GM12878 (cell line): ENCODE measurements at regions not wholly inside any gene's neighbourhood (a gene's known extent, or its start where the extent isn't known, plus 50 kb on each side); places are given as distances from the start of the nearest gene placed in this dataset.

Experiments used
- ATAC-seq: fragments of 200-7000 bp; cut with Tn5 transposase; 3 replicates; pipeline ENCODE4 v1.9.1; 2020; ENCODE audit warnings: mild to moderate bottlenecking, moderate library complexity
- BruUV-seq: library from RNA; stranded (reverse); fragments of 400-500 nt; replicated peaks from 2 replicates; lab custom pipeline; 2021; lab: Mats Ljungman, UMichigan
- CTCF ChIA-PET: fragments of 300-600 bp; sonication (Branson Sonifier 250); formaldehyde crosslinking; extraction: SDS; loops from one replicate; lab custom pipeline; 2021; ENCODE audit warnings: inconsistent platforms; lab: Yijun Ruan, JAX
- POLR2A ChIA-PET: fragments of 350-600 bp; formaldehyde crosslinking; extraction: SDS; loops from one replicate; lab custom pipeline; 2021; ENCODE audit warnings: inconsistent platforms; lab: Charles Lee
- RAD21 ChIA-PET: fragments of 300-600 bp; sonication (Branson Sonifier 250); formaldehyde crosslinking; loops from one replicate; lab custom pipeline; 2023; ENCODE audit warnings: antibody characterized with exemption; ENCODE audit not compliant: unreplicated experiment; lab: Charles Lee
- SMC1A ChIA-PET: fragments of 300-600 bp; sonication (Branson Sonifier 250); formaldehyde crosslinking; loops from one replicate; lab custom pipeline; 2023; ENCODE audit not compliant: unreplicated experiment, uncharacterized antibody; lab: Charles Lee
- DNase-seq: peaks from one replicate; pipeline ENCODE4 v3.0.0-alpha.2; 2011; ENCODE audit warnings: low read depth, low spot score
- FAIRE-seq: peaks from 3 replicates; lab custom pipeline; 2011; peaks lifted over from hg19 to GRCh38; lab: Jason Lieb, UNC
- H2AFZ ChIP-seq: 2 replicates; pipeline ENCODE4 v1.6.0; 2011; ENCODE audit warnings: low read depth, low read length, control low read depth; ENCODE audit not compliant: control insufficient read depth
- H3K27ac ChIP-seq: 2 replicates; pipeline ENCODE4 v1.5.1; 2011; ENCODE audit warnings: control low read depth; ENCODE audit not compliant: control insufficient read depth, insufficient read depth
- H3K27me3 ChIP-seq, 2 experiments: replicated peaks in 1 of 2; 2 replicates each; pipeline versions ENCODE4 v1.6.0 to v1.6.1; 2011; ENCODE audit warnings: low read length in 1 of 2; ENCODE audit not compliant: control insufficient read depth in 2 of 2, insufficient read depth in 2 of 2
- H3K36me3 ChIP-seq, 2 experiments: 2 replicates each; pipeline ENCODE4 v1.5.1; 2011; ENCODE audit warnings: low read length in 1 of 2; ENCODE audit not compliant: control insufficient read depth in 2 of 2, insufficient read depth in 2 of 2
- H3K4me1 ChIP-seq: 2 replicates; pipeline ENCODE4 v1.6.1; 2011; ENCODE audit warnings: mild to moderate bottlenecking, low read length, moderate library complexity, mixed read lengths; ENCODE audit not compliant: control insufficient read depth, insufficient read depth
- H3K4me2 ChIP-seq: 2 replicates; pipeline ENCODE4 v1.6.0; 2011; ENCODE audit warnings: control low read depth; ENCODE audit not compliant: control insufficient read depth, insufficient read depth
- H3K4me3 ChIP-seq: fragments of 200-600 bp; sonication (generic); 2 replicates; pipeline ENCODE4 v1.5.1; 2016
- H3K79me2 ChIP-seq: 2 replicates; pipeline ENCODE4 v1.6.0; 2011; ENCODE audit warnings: low read length; ENCODE audit not compliant: control insufficient read depth, insufficient read depth
- H3K9ac ChIP-seq: 2 replicates; pipeline ENCODE4 v1.8.0; 2011; ENCODE audit warnings: low read length, control low read depth, mixed read lengths; ENCODE audit not compliant: control insufficient read depth, insufficient read depth
- H3K9me3 ChIP-seq: replicated peaks from 3 replicates; pipeline ENCODE4 v1.5.1; 2011; ENCODE audit warnings: mild to moderate bottlenecking, low read length; ENCODE audit not compliant: control insufficient read depth, insufficient read depth
- H4K20me1 ChIP-seq: 2 replicates; pipeline ENCODE4 v1.6.0; 2011; ENCODE audit not compliant: control insufficient read depth, insufficient read depth
- ATF7 ChIP-seq: fragments of 450-650 bp; IDR thresholded peaks from 2 replicates; pipeline ENCODE4 v1.6.1; 2016; ENCODE audit warnings: low read depth, mild to moderate bottlenecking
- CREM ChIP-seq: IDR thresholded peaks from 2 replicates; pipeline ENCODE4 v1.6.1; 2014; ENCODE audit warnings: antibody characterized with exemption, low read depth
- NFXL1 ChIP-seq: fragments of 450-650 bp; IDR thresholded peaks from 2 replicates; pipeline ENCODE4 v1.6.1; 2017; ENCODE audit warnings: antibody characterized with exemption, mild to moderate bottlenecking, borderline replicate concordance
- RB1 ChIP-seq: fragments of 450-650 bp; formaldehyde crosslinking; IDR thresholded peaks from 2 replicates; pipeline ENCODE4 v1.6.1; 2017; ENCODE audit warnings: mild to moderate bottlenecking, borderline replicate concordance
- TCF3 ChIP-seq: IDR thresholded peaks from 2 replicates; pipeline ENCODE4 v1.6.1; 2012; ENCODE audit warnings: low read depth, mild to moderate bottlenecking, low read length, borderline replicate concordance; ENCODE audit not compliant: insufficient read depth
- ZBED1 ChIP-seq: IDR thresholded peaks from 2 replicates; pipeline ENCODE4 v1.6.1; 2016; ENCODE audit warnings: borderline replicate concordance
- ZNF207 ChIP-seq: fragments of 450-650 bp; IDR thresholded peaks from 2 replicates; pipeline ENCODE4 v1.6.1; 2014; ENCODE audit warnings: antibody characterized with exemption, mild to moderate bottlenecking, borderline replicate concordance
- WGBS: methylation state at CpG from one replicate; pipeline ENCODE4 v1.1.6; 2016; ENCODE audit warnings: low lambda C conversion rate; ENCODE audit not compliant: insufficient replicate concordance, insufficient coverage; ENCODE audit errors: missing lambda C conversion rate; 5-methylcytosine and 5-hydroxymethylcytosine counted together
- in situ Hi-C: fragments of 300-500 bp; cut with MboI; formaldehyde crosslinking; loops from 9 replicates; pipeline ENCODE4 v1.14.3; 2018; ENCODE audit warnings: mixed read lengths
- intact Hi-C: fragments of 100-400 bp; cut with micrococcal nuclease; formaldehyde crosslinking; loops from one replicate; pipeline ENCODE4 v1.14.2; 2022; ENCODE audit not compliant: unreplicated experiment
- TF ChIP-seq, protein P1 (sequence below): fragments of 150-350 bp; IDR thresholded peaks from 2 replicates; pipeline ENCODE4 v1.6.1; 2016; ENCODE audit warnings: low read depth, low read length
- TF ChIP-seq, protein P2 (sequence below), 3 experiments: IDR thresholded peaks in 2 of 3; conservative IDR thresholded peaks in 1 of 3; 2 replicates each; pipeline ENCODE4 v1.5.1; 2011; ENCODE audit warnings: low read depth in 3 of 3, low read length in 3 of 3, mild to moderate bottlenecking in 3 of 3, control low read depth in 2 of 3, moderate library complexity in 2 of 3, inconsistent platforms in 1 of 3, mixed read lengths in 1 of 3; ENCODE audit not compliant: control insufficient read depth in 2 of 3, insufficient read depth in 1 of 3; ENCODE audit errors: extremely low read depth in 1 of 3
- TF ChIP-seq, protein P3 (sequence below): fragments of 450-650 bp; formaldehyde crosslinking; IDR thresholded peaks from 2 replicates; pipeline ENCODE4 v1.4.0; 2022; ENCODE audit warnings: mild to moderate bottlenecking, moderate library complexity

DNA sequence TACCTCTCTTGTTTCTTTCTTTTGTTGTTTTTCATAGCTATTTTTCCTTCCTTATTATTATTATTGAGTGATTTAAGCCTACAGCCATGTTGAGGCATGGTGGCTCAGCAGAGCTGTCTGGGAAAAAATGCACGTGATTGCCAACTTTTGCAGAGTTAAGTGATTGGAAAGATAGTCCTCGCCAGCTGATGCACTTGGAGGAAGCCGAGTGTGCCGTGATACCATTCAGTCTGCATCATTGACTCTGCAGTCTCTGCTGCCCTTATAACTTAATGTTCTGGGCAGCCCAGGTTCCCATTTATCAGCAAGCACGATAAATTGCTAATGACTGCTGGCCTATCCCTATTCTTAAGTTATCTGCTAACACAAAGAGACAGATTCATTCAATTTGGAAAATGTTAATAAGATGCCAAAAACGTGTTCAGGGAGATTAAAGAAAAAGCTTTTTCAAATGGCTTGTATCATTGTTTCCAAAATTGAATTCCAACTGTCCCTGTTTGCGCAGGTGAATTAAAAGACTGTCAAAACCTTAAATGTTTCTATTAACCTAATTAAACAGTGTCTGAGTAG lies 232.9 kb upstream of the NPY start (continued):
- no peak for TF ChIP-seq CREM
- TF ChIP-seq, protein P1, sequence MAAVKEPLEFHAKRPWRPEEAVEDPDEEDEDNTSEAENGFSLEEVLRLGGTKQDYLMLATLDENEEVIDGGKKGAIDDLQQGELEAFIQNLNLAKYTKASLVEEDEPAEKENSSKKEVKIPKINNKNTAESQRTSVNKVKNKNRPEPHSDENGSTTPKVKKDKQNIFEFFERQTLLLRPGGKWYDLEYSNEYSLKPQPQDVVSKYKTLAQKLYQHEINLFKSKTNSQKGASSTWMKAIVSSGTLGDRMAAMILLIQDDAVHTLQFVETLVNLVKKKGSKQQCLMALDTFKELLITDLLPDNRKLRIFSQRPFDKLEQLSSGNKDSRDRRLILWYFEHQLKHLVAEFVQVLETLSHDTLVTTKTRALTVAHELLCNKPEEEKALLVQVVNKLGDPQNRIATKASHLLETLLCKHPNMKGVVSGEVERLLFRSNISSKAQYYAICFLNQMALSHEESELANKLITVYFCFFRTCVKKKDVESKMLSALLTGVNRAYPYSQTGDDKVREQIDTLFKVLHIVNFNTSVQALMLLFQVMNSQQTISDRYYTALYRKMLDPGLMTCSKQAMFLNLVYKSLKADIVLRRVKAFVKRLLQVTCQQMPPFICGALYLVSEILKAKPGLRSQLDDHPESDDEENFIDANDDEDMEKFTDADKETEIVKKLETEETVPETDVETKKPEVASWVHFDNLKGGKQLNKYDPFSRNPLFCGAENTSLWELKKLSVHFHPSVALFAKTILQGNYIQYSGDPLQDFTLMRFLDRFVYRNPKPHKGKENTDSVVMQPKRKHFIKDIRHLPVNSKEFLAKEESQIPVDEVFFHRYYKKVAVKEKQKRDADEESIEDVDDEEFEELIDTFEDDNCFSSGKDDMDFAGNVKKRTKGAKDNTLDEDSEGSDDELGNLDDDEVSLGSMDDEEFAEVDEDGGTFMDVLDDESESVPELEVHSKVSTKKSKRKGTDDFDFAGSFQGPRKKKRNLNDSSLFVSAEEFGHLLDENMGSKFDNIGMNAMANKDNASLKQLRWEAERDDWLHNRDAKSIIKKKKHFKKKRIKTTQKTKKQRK, result no peak
- TF ChIP-seq, protein P2, sequence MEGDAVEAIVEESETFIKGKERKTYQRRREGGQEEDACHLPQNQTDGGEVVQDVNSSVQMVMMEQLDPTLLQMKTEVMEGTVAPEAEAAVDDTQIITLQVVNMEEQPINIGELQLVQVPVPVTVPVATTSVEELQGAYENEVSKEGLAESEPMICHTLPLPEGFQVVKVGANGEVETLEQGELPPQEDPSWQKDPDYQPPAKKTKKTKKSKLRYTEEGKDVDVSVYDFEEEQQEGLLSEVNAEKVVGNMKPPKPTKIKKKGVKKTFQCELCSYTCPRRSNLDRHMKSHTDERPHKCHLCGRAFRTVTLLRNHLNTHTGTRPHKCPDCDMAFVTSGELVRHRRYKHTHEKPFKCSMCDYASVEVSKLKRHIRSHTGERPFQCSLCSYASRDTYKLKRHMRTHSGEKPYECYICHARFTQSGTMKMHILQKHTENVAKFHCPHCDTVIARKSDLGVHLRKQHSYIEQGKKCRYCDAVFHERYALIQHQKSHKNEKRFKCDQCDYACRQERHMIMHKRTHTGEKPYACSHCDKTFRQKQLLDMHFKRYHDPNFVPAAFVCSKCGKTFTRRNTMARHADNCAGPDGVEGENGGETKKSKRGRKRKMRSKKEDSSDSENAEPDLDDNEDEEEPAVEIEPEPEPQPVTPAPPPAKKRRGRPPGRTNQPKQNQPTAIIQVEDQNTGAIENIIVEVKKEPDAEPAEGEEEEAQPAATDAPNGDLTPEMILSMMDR (IDR thresholded peaks at IDR 0.05 in 2 of 3, conservative IDR thresholded peaks at IDR 0.05 in 1 of 3; ENCODE audit: control insufficient read depth in 2 of 3, extremely low read depth in 1 of 3, insufficient read depth in 1 of 3, low read depth in 3 of 3, low read length in 3 of 3), result no peak

DNA sequence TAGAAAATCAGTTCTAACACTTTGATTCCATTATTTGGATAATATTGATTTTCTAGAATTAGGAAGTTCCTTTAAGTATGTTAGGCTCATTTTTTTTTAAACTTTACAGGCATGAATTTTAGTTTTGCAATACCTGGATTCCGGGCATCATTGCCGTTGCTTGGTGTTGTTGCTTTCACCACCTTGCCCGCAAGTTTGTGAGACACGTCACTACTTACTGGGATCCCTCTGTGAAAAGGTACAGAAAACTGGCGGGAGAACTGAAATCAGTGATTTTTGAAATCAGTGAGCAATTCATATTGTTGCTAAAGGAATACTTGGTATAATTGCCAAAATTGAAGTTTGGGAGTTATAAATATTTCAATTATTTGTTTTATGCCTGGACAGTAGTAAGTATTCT lies 232.3 kb upstream of the NPY start:
- ATAC-seq (no peak), FAIRE-seq (no peak), DNase-seq (no peak)
- 64% methylated on average over 5 of the region's 5 CpGs for WGBS
- no peaks in the 10 kb centered on the region for H3K36me3 ChIP-seq
- no peak overlapping the region for H3K27ac ChIP-seq
- H3K9ac ChIP-seq, result no peak overlapping the region
- in situ Hi-C loops, result no loop called here
- TF ChIP-seq NFXL1 (no peak), ZBED1 (no peak), ZNF207 (no peak), ATF7 (no peak), TCF3 (no peak), RB1 (no peak)
- TF ChIP-seq, protein P3, sequence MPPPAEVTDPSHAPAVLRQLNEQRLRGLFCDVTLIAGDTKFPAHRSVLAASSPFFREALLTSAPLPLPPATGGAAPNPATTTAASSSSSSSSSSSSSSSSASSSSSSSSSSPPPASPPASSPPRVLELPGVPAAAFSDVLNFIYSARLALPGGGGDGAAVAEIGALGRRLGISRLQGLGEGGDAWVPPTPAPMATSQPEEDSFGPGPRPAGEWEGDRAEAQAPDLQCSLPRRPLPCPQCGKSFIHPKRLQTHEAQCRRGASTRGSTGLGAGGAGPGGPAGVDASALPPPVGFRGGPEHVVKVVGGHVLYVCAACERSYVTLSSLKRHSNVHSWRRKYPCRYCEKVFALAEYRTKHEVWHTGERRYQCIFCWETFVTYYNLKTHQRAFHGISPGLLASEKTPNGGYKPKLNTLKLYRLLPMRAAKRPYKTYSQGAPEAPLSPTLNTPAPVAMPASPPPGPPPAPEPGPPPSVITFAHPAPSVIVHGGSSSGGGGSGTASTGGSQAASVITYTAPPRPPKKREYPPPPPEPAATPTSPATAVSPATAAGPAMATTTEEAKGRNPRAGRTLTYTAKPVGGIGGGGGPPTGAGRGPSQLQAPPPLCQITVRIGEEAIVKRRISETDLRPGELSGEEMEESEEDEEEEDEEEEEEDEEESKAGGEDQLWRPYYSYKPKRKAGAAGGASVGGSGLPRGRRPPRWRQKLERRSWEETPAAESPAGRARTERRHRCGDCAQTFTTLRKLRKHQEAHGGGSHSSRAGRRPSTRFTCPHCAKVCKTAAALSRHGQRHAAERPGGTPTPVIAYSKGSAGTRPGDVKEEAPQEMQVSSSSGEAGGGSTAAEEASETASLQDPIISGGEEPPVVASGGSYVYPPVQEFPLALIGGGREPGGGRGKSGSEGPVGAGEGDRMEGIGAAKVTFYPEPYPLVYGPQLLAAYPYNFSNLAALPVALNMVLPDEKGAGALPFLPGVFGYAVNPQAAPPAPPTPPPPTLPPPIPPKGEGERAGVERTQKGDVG, result no peak
- RAD21 ChIA-PET, result no interaction called here
- H3K4me1 ChIP-seq, result no peaks in the 10 kb centered on the region
- CTCF ChIA-PET, result no interaction called here
- no peak overlapping the region for H3K4me3 ChIP-seq
- H3K4me2 ChIP-seq, result no peak overlapping the region
- intact Hi-C loops, result no loop called here
- H3K27me3 ChIP-seq, result no peaks in the 10 kb centered on the region; a peak in 1 of 4 replicates
- no peaks in the 10 kb centered on the region for H3K9me3 ChIP-seq
- SMC1A ChIA-PET, result no interaction called here
- no peak overlapping the region for H2AFZ ChIP-seq
- POLR2A ChIA-PET, result no interaction called here
- no peaks in the 10 kb centered on the region for H4K20me1 ChIP-seq
- BruUV-seq, result no TSS peak
- no peaks in the 10 kb centered on the region for H3K79me2 ChIP-seq
